Calu3 (cell line): ENCODE measurements at regions not wholly inside any gene's neighbourhood (a gene's known extent, or its start where the extent isn't known, plus 50 kb on each side); places are given as distances from the start of the nearest gene placed in this dataset.

Source experiments
- BruUV-seq: library from RNA; stranded (reverse); fragments of 400-500 nt; replicated peaks from 2 replicates; lab custom pipeline; 2021; lab: Mats Ljungman, UMichigan
- CTCF ChIA-PET: fragments of 300-600 bp; sonication (Branson Sonifier 250); formaldehyde crosslinking; loops from one replicate; lab custom pipeline; 2022; ENCODE audit warnings: antibody characterized with exemption; lab: Charles Lee
- DNase-seq: peaks from one replicate; pipeline ENCODE4 v3.0.0; 2022
- H3K27ac Mint-ChIP-seq: one replicate; pipeline ENCODE4 v1.8.0; 2022; ENCODE audit warnings: mixed read lengths; ENCODE audit not compliant: unreplicated experiment
- H3K27me3 Mint-ChIP-seq: one replicate; pipeline ENCODE4 v1.8.0; 2022; ENCODE audit warnings: mixed read lengths; ENCODE audit not compliant: unreplicated experiment
- H3K36me3 Mint-ChIP-seq: one replicate; pipeline ENCODE4 v1.8.0; 2022; ENCODE audit warnings: mild to moderate bottlenecking, moderate library complexity, mixed read lengths; ENCODE audit not compliant: insufficient read depth, unreplicated experiment
- H3K4me1 Mint-ChIP-seq: one replicate; pipeline ENCODE4 v1.8.0; 2022; ENCODE audit warnings: mild to moderate bottlenecking, low read depth, mixed read lengths; ENCODE audit not compliant: unreplicated experiment
- H3K4me3 Mint-ChIP-seq: one replicate; pipeline ENCODE4 v1.8.0; 2022; ENCODE audit warnings: mild to moderate bottlenecking, low read depth, moderate library complexity, mixed read lengths; ENCODE audit not compliant: unreplicated experiment
- H3K9me3 Mint-ChIP-seq: one replicate; pipeline ENCODE4 v1.8.0; 2022; ENCODE audit warnings: low read depth, mixed read lengths; ENCODE audit not compliant: unreplicated experiment
- CTCF ChIP-seq: fragments of 200-600 bp; IDR thresholded peaks from one replicate; pipeline ENCODE4 v1.8.0; 2022; ENCODE audit warnings: antibody characterized with exemption; ENCODE audit not compliant: unreplicated experiment
- intact Hi-C: fragments of 100-400 bp; cut with micrococcal nuclease; formaldehyde crosslinking; loops from one replicate; pipeline ENCODE4 v1.10.0; 2022; ENCODE audit not compliant: unreplicated experiment

- no peaks in the 10 kb centered on the region for H3K4me1 Mint-ChIP-seq
- no peak overlapping the region for H3K27ac Mint-ChIP-seq
- BruUV-seq: no TSS peak
- no peaks in the 10 kb centered on the region for H3K36me3 Mint-ChIP-seq
- intact Hi-C loops: no loop called here
- DNase-seq: no peak
- H3K4me3 Mint-ChIP-seq: no peak overlapping the region
- H3K27me3 Mint-ChIP-seq: no peaks in the 10 kb centered on the region
- CTCF ChIA-PET: no interaction called here
- TF ChIP-seq CTCF: no peak
- H3K9me3 Mint-ChIP-seq: peaks cover 15% of the 10 kb centered on the region
These were observed 1720.6 kb upstream of the WWC1 start for GRCh38 chr5:166570865-166571264.

- H3K27ac Mint-ChIP-seq: no peak overlapping the region
- no TSS peak for BruUV-seq
- no peaks in the 10 kb centered on the region for H3K4me1 Mint-ChIP-seq
- TF ChIP-seq CTCF: no peak
- H3K27me3 Mint-ChIP-seq: no peaks in the 10 kb centered on the region
- no peak overlapping the region for H3K4me3 Mint-ChIP-seq
- CTCF ChIA-PET: no interaction called here
- no peaks in the 10 kb centered on the region for H3K36me3 Mint-ChIP-seq
- intact Hi-C loops: no loop called here
- peaks cover 15% of the 10 kb centered on the region for H3K9me3 Mint-ChIP-seq
- no peak for DNase-seq
These were observed 1719.8 kb upstream of the WWC1 start for GRCh38 chr5:166571668-166572067.

- no peak for DNase-seq
These were observed 1715.1 kb upstream of the WWC1 start for GRCh38 chr5:166576323-166576722.

GRCh38 chr5:166581826-166582225, 1709.6 kb upstream of the WWC1 start:
- Mint-ChIP-seq H3K36me3 (no peaks in the 10 kb centered on the region), H3K4me1 (peaks cover 9% of the 10 kb centered on the region), H3K4me3 (no peak overlapping the region), H3K27me3 (no peaks in the 10 kb centered on the region), H3K27ac (no peak overlapping the region), H3K9me3 (no peaks in the 10 kb centered on the region)
- intact Hi-C loops: no loop called here
- CTCF ChIA-PET: no interaction called here
- no TSS peak for BruUV-seq
- TF ChIP-seq CTCF: no peak
- no peak for DNase-seq

More at GRCh38 chr5:166576323-166576722, 1715.1 kb upstream of the WWC1 start:
- no TSS peak for BruUV-seq
- CTCF ChIA-PET: no interaction called here
- H3K27ac Mint-ChIP-seq: no peak overlapping the region
- no peaks in the 10 kb centered on the region for H3K4me1 Mint-ChIP-seq
- TF ChIP-seq CTCF: no peak
- peaks cover 8% of the 10 kb centered on the region for H3K9me3 Mint-ChIP-seq
- H3K36me3 Mint-ChIP-seq: no peaks in the 10 kb centered on the region
- H3K4me3 Mint-ChIP-seq: no peak overlapping the region
- H3K27me3 Mint-ChIP-seq: no peaks in the 10 kb centered on the region
- intact Hi-C loops: no loop called here
